NCI-H446 (cell line): ENCODE measurements at regions not wholly inside any gene's neighbourhood (a gene's known extent, or its start where the extent isn't known, plus 50 kb on each side); places are given as distances from the start of the nearest gene placed in this dataset.
A peak's percentile ranks its signal among the peaks of the same experiment; 100 is the strongest.
"Not testable (repeated sequence)": the region's sequence is repeated elsewhere in the genome, so short reads cannot be mapped to it uniquely, and the experiment has no call there.

Experiments
- DNase-seq, 2 experiments: peaks; one replicate each; lab custom pipeline; 2025; lab: John Stamatoyannopoulos, UW

- peak; percentile 12 to 53 for DNase-seq
Measured at GRCh38 chr12:41663598-41664265, 475.6 kb downstream of the PDZRN4 start.

GRCh38 chr12:41661141-41661765 lies 473.1 kb downstream of the PDZRN4 start:
- DNase-seq: no peak

- no peak for DNase-seq
Measured at GRCh38 chr12:41656454-41656853, 468.3 kb downstream of the PDZRN4 start.

- DNase-seq: no peak
Measured at GRCh38 chr12:41653386-41654326, 465.5 kb downstream of the PDZRN4 start.

GRCh38 chr12:41652981-41653380 lies 464.9 kb downstream of the PDZRN4 start:
- no peak for DNase-seq

- no peak for DNase-seq
Measured at GRCh38 chr12:41645624-41646023, 457.5 kb downstream of the PDZRN4 start.

- not testable (repeated sequence) for DNase-seq
Measured at GRCh38 chr12:41642808-41643207, 454.7 kb downstream of the PDZRN4 start.

DNA sequence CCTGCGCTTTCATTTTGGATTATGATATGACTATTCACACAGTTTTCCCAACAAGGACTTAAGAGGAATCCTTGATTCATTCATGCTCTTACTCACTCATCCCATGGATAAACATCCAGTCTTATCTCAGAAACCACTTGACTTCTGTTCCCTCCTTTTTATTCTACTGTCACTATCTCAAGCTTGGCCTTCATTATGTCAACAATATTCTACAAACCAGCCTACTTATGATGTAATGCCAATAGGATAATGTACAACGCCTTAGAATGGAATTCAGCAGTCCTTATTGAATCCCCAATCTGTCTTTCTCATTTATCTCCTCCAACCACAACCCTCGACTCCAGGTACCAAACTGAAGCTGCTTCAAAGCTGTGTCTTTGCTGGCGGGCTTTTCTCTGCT lies 448.5 kb downstream of the PDZRN4 start:
- DNase-seq: no peak

- no peak for DNase-seq
Measured at GRCh38 chr12:41635626-41636364, 447.7 kb downstream of the PDZRN4 start.

DNA sequence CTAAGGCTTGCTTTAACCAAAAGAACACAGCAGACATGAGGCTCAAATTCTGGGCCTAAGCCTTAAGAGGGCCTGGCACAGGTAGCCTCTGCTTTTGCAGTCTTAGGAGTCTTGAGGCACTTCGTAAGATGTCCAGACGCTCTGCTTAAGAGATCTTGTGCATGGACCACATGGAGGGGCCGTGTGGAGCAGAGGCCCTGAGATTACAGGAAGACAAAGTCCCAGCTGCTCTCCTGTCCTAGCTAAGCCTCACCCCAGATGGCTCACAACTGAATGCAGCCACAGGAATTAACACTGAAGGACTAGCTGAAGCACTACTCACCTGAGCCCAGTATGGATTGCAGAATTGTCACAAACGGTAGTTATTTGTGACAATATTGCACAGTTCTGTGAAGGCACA lies 446.0 kb downstream of the PDZRN4 start:
- no peak for DNase-seq

GRCh38 chr12:41629611-41630010 lies 441.5 kb downstream of the PDZRN4 start:
- no peak for DNase-seq

DNA sequence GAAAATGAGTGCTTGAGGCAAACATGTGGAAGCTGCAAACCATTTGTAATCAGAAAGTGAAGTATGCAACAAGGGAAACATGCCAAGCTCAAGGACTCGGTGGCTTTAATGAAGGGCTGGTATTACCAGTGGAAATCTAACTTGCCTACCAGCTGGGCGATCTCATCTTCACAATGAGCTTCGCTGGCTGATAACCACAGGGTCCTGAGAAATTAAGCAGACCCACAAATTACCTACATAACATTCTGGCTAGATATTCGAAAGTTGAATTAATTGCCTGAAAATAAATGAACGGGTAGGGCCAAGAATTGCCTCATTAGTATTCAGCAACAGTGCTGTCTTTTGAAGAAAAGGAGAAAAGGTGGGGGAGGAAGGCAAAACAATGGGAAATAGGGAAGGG lies 439.4 kb downstream of the PDZRN4 start:
- DNase-seq: no peak

GRCh38 chr12:41624571-41624970 lies 436.5 kb downstream of the PDZRN4 start:
- no peak for DNase-seq
